ACC112 (cell line): ENCODE measurements at regions not wholly inside any gene's neighbourhood (a gene's known extent, or its start where the extent isn't known, plus 50 kb on each side); places are given as distances from the start of the nearest gene placed in this dataset.

ENCODE experiments used
- H2AFZ ChIP-seq: fragments of 200-600 bp; sonication (generic); one replicate; pipeline ENCODE4 v1.6.0; 2017; ENCODE audit warnings: antibody characterized with exemption, low read length; ENCODE audit not compliant: unreplicated experiment
- H3K27ac ChIP-seq: fragments of 200-600 bp; sonication (generic); 2 replicates; pipeline ENCODE4 v1.5.1; 2014; ENCODE audit warnings: low read depth, mild to moderate bottlenecking, antibody characterized with exemption, low read length, moderate library complexity
- H3K27me3 ChIP-seq: fragments of 200-600 bp; sonication (generic); 2 replicates; pipeline ENCODE4 v1.6.1; 2014; ENCODE audit warnings: mild to moderate bottlenecking, antibody characterized with exemption, low read length, moderate library complexity, mixed read lengths; ENCODE audit not compliant: insufficient read depth
- H3K36me3 ChIP-seq: fragments of 200-600 bp; sonication (generic); 2 replicates; pipeline ENCODE4 v1.6.1; 2016; ENCODE audit warnings: mild to moderate bottlenecking, antibody characterized with exemption, low read length, moderate library complexity, mixed read lengths; ENCODE audit not compliant: insufficient read depth
- H3K4me1 ChIP-seq: fragments of 200-600 bp; sonication (generic); one replicate; pipeline ENCODE4 v1.6.1; 2016; ENCODE audit warnings: low read length, mixed read lengths; ENCODE audit not compliant: insufficient read depth, unreplicated experiment, control insufficient read depth
- H3K4me3 ChIP-seq: fragments of 200-600 bp; sonication (generic); 2 replicates; pipeline ENCODE4 v1.5.1; 2014; ENCODE audit warnings: mild to moderate bottlenecking, low read depth, low read length
- H3K79me2 ChIP-seq: fragments of 200-600 bp; sonication (generic); one replicate; pipeline ENCODE4 v1.6.0; 2016; ENCODE audit warnings: low read length; ENCODE audit not compliant: control insufficient read depth, unreplicated experiment, insufficient read depth

DNA sequence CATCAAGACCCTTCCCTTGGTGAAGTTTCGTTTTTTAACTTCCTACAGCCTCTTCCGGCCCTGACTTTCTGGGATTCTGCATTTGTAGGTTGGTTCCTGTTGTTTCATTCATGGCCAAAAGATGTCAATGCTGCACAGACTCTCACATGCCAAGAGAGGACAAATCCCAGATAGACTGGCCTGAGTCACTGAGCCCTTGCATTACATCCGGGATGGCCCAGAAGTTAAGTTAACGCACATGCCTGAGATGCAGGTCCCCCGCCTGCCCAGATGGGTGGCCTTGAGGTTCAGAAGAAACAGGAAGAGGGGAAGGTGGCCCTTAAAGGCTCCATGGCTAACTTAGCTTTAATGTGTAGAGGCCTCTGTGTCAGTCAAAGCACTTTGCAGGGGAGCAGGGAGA, 51.6 kb upstream of the SRGAP3 start:
- H3K27me3 ChIP-seq = peaks cover 15% of the 10 kb centered on the region; the same call in 1 of the 2 replicates
- no peaks in the 10 kb centered on the region for H3K36me3 ChIP-seq
- H3K27ac ChIP-seq = no peak overlapping the region
- no peaks in the 10 kb centered on the region for H3K4me1 ChIP-seq
- no peak overlapping the region for H2AFZ ChIP-seq
- no peak overlapping the region for H3K4me3 ChIP-seq
- H3K79me2 ChIP-seq = no peaks in the 10 kb centered on the region

DNA sequence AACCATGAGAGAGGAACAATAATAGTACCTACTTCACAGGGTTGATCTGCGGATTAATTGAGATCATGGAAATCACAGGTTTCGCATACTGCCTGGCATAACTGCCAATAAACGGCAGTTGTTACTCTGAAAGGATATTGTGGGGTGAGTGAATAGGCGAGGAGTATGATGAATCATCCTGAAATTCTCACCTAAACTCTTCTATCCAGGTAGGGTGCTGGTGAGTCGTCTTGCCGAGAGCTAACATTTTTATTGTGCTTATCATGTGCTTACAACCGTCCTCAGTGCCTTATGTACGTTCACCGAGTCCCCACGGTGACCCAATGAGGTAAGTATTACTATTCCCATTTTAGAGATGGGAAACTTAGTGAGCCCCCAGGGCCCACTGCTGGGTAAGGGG, 52.4 kb upstream of the SRGAP3 start:
- no peaks in the 10 kb centered on the region for H3K79me2 ChIP-seq
- no peaks in the 10 kb centered on the region for H3K36me3 ChIP-seq
- peaks cover 11% of the 10 kb centered on the region; the same call in 1 of the 2 replicates for H3K27me3 ChIP-seq
- no peak overlapping the region for H2AFZ ChIP-seq
- H3K4me1 ChIP-seq = no peaks in the 10 kb centered on the region
- no peak overlapping the region for H3K27ac ChIP-seq
- no peak overlapping the region for H3K4me3 ChIP-seq

DNA sequence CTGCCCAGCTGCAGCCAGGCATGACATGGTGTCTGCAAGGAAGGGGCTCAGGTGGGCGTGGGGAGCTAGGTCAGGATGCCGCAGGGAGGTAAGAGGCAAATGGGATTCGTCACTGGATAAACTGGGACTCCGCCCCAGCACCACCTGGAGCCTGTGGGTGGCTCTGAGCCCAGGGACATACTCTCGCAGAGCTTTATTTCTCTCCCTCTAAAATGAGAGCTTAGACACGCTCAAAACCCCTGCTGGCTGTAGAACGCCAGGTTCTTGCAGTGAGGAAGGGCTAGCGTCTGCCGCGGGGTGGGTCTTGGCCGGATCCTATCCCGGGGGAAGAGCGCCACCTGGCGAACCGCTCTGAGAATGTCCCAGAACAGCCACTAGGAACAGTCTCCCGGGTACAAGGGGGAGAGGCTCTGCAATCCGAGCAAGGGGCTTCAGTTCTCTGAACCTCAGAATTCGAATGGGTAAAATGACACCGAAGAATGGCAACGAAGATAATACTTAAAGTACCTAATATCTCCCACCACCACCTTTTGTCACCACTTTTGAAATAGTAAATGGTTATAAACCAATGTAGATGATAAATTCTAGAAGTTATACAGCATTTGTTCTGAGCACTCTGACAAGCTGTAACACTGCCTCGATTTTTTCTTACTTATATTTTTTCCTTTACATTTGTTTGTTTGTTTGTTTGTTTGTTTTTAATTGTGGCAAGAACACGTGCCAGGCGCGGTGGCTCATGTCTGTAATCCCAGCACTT, 53.2 kb upstream of the SRGAP3 start:
- H2AFZ ChIP-seq = no peak overlapping the region

DNA sequence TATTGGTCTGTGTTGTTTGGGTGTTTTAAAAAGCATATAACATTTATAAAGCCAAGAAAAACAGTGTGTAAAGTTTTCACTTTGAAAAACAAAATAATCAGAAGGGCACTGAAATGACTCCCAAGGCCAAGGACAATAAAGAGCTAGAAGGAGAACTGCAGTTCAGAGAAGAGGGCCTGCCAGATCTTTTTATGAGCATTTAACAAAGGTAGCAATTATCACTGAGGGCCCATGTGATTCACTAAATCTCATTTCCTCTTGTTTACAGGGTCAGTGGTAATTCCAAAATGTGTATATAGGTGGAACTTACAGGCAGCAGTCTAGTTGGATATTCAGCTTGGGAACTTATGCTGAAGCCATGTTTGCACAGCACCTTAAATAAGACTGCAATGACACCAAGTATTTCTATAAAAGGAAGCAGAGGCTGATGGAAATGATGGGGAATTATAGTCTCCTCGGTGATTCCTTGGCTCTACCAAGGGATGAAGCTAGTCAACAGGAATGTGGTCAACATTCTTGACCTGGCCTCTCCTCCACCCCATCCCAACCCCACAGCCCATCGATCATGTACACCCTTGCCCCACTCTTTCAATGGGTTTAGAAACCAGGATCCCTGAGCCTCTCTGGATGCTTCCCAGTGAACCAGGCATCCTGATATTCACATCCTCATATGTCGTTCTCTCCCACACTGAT, 54.4 kb upstream of the THUMPD3 start:
- Histone ChIP-seq H3K27me3 (no peaks in the 10 kb centered on the region), H3K4me3 (no peak overlapping the region), H2AFZ (no peak overlapping the region), H3K27ac (no peak overlapping the region), H3K4me1 (no peaks in the 10 kb centered on the region), H3K79me2 (no peaks in the 10 kb centered on the region), H3K36me3 (no peaks in the 10 kb centered on the region)

More for the DNA sequence above, 53.2 kb upstream of the SRGAP3 start:
- Histone ChIP-seq H3K36me3 (no peaks in the 10 kb centered on the region), H3K27me3 (peaks cover 11% of the 10 kb centered on the region; the same call in 1 of the 2 replicates), H3K4me3 (peak overlapping the region; percentile 39), H3K4me1 (no peaks in the 10 kb centered on the region), H3K27ac (no peak overlapping the region), H3K79me2 (no peaks in the 10 kb centered on the region)

DNA sequence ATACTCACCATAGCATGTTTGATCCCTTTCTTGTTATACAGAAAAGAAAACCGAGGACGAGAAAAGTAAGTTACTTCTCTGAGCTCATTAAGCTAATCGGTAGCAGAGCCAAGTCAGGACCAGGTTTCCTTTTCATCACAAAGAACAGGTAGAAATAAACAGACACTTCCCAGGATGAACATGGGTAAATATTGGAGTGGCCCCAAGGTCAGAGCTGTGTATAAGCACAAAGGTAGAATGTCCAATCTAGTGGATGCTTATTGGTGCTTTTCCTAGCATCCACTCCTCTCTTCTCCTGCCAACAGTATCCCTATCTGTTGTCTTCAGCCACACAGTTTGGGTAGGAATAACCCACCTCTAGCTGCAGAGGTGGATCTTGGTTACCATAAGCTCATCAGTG, 52.8 kb upstream of the THUMPD3 start:
- Histone ChIP-seq H3K27ac (no peak overlapping the region), H3K79me2 (no peaks in the 10 kb centered on the region), H3K36me3 (no peaks in the 10 kb centered on the region), H2AFZ (no peak overlapping the region), H3K27me3 (no peaks in the 10 kb centered on the region), H3K4me1 (no peaks in the 10 kb centered on the region), H3K4me3 (no peak overlapping the region)

DNA sequence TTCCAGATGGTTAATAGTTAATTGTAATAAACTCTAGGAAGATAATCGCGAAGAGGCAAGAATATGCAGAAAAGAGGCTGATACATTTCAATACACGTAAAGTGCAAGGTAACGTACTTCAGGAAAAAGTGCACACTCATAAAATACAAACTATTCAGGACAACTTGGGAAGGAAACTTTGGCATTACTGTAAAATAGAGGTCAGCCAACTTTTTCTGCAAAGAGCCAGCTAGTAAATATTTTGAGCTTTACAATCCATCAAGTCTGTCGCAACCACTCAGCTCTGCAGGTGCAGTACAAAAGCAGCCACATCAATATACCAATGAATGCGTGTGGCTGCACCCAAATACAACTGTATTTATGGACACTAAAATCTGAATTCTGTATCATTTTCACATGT, 51.6 kb upstream of the THUMPD3 start:
- Histone ChIP-seq H3K36me3 (no peaks in the 10 kb centered on the region), H2AFZ (no peak overlapping the region), H3K27me3 (no peaks in the 10 kb centered on the region), H3K79me2 (no peaks in the 10 kb centered on the region), H3K27ac (no peak overlapping the region), H3K4me1 (no peaks in the 10 kb centered on the region), H3K4me3 (no peak overlapping the region)
